DOHH2 (cell line): ENCODE measurements at regions not wholly inside any gene's neighbourhood (a gene's known extent, or its start where the extent isn't known, plus 50 kb on each side); places are given as distances from the start of the nearest gene placed in this dataset.
"Not testable (repeated sequence)": the region's sequence is repeated elsewhere in the genome, so short reads cannot be mapped to it uniquely, and the experiment has no call there.

Source experiments
- H3F3A ChIP-seq: fragments of 200-600 bp; sonication (generic), shearing (Covaris generic); 2 replicates; pipeline ENCODE4 v1.6.0; 2016; ENCODE audit warnings: antibody characterized with exemption, mild to moderate bottlenecking; ENCODE audit not compliant: control insufficient read depth, insufficient read depth
- H3K27ac ChIP-seq: fragments of 200-600 bp; sonication (generic); 2 replicates; pipeline ENCODE4 v1.5.1; 2014; ENCODE audit warnings: low read depth, mild to moderate bottlenecking, low read length, moderate library complexity
- H3K27me3 ChIP-seq: fragments of 200-600 bp; sonication (generic); 2 replicates; pipeline ENCODE4 v1.6.1; 2014; ENCODE audit warnings: mild to moderate bottlenecking, low read length, mixed read lengths; ENCODE audit not compliant: control insufficient read depth
- H3K36me3 ChIP-seq: fragments of 200-600 bp; sonication (generic); 2 replicates; pipeline ENCODE4 v1.6.1; 2014; ENCODE audit warnings: mild to moderate bottlenecking, low read length, moderate library complexity, mixed read lengths; ENCODE audit not compliant: control insufficient read depth
- H3K4me1 ChIP-seq: fragments of 200-600 bp; sonication (generic); 2 replicates; pipeline ENCODE4 v1.6.1; 2014; ENCODE audit warnings: mild to moderate bottlenecking, low read length, mixed read lengths; ENCODE audit not compliant: control insufficient read depth
- H3K4me2 ChIP-seq: fragments of 200-600 bp; sonication (generic); 2 replicates; pipeline ENCODE4 v1.6.0; 2014; ENCODE audit warnings: mild to moderate bottlenecking, low read length, moderate library complexity
- H3K4me3 ChIP-seq: fragments of 200-600 bp; sonication (generic); 2 replicates; pipeline ENCODE4 v1.5.1; 2014; ENCODE audit warnings: mild to moderate bottlenecking, low read length, mixed read lengths
- H3K79me2 ChIP-seq: fragments of 200-600 bp; sonication (generic); 2 replicates; pipeline ENCODE4 v1.6.1; 2014; ENCODE audit warnings: mild to moderate bottlenecking, low read length, mixed read lengths; ENCODE audit not compliant: control insufficient read depth
- H3K9me2 ChIP-seq: fragments of 200-600 bp; sonication (generic); replicated peaks from 2 replicates; pipeline ENCODE4 v1.6.1; 2014; ENCODE audit warnings: mild to moderate bottlenecking, low read length, mixed read lengths; ENCODE audit not compliant: control insufficient read depth
- H3K9me3 ChIP-seq: fragments of 200-600 bp; sonication (generic); 2 replicates; pipeline ENCODE4 v1.6.1; 2014; ENCODE audit warnings: antibody characterized with exemption, low read length, mixed read lengths; ENCODE audit not compliant: control insufficient read depth, insufficient read depth
- H4K20me1 ChIP-seq: fragments of 200-600 bp; sonication (generic); 2 replicates; pipeline ENCODE4 v1.6.0; 2014; ENCODE audit warnings: low read depth, mild to moderate bottlenecking, antibody characterized with exemption, low read length, moderate library complexity; ENCODE audit not compliant: control insufficient read depth, insufficient read depth

GRCh38 chr2:95764966-95765365 lies 173.2 kb downstream of the TRIM43 start:
- not testable (repeated sequence) for H3K79me2 ChIP-seq, H3K9me3 ChIP-seq, H3K9me2 ChIP-seq, H3K4me1 ChIP-seq, H3F3A ChIP-seq, H4K20me1 ChIP-seq, H3K27me3 ChIP-seq, H3K4me3 ChIP-seq, H3K27ac ChIP-seq, H3K36me3 ChIP-seq, H3K4me2 ChIP-seq

GRCh38 chr2:95765925-95766910 lies 174.4 kb downstream of the TRIM43 start:
- not testable (repeated sequence) for H3K9me2 ChIP-seq, H3K9me3 ChIP-seq, H3K4me3 ChIP-seq, H3K4me2 ChIP-seq, H3K27ac ChIP-seq, H3K79me2 ChIP-seq, H3K4me1 ChIP-seq, H4K20me1 ChIP-seq, H3K36me3 ChIP-seq, H3K27me3 ChIP-seq, H3F3A ChIP-seq

GRCh38 chr2:95767531-95767930 lies 175.7 kb downstream of the TRIM43 start:
- H3F3A ChIP-seq, H3K4me2 ChIP-seq, H4K20me1 ChIP-seq: not testable (repeated sequence)

GRCh38 chr2:95767950-95768349 lies 176.1 kb downstream of the TRIM43 start:
- H3K4me1 ChIP-seq, H3K36me3 ChIP-seq, H3K9me3 ChIP-seq, H3K9me2 ChIP-seq, H3K79me2 ChIP-seq, H3K4me2 ChIP-seq, H4K20me1 ChIP-seq, H3F3A ChIP-seq, H3K4me3 ChIP-seq, H3K27me3 ChIP-seq, H3K27ac ChIP-seq: not testable (repeated sequence)

More at GRCh38 chr2:95767531-95767930, 175.7 kb downstream of the TRIM43 start:
- not testable (repeated sequence) for H3K27ac ChIP-seq, H3K79me2 ChIP-seq, H3K9me2 ChIP-seq, H3K4me3 ChIP-seq, H3K27me3 ChIP-seq, H3K4me1 ChIP-seq, H3K36me3 ChIP-seq, H3K9me3 ChIP-seq

GRCh38 chr2:95769256-95769655 lies 177.5 kb downstream of the TRIM43 start:
- not testable (repeated sequence) for H3K27me3 ChIP-seq, H3K4me1 ChIP-seq, H3K9me3 ChIP-seq, H3K79me2 ChIP-seq, H3K4me2 ChIP-seq, H4K20me1 ChIP-seq, H3K27ac ChIP-seq, H3F3A ChIP-seq, H3K4me3 ChIP-seq, H3K36me3 ChIP-seq, H3K9me2 ChIP-seq

- not testable (repeated sequence) for H4K20me1 ChIP-seq, H3K4me1 ChIP-seq, H3K36me3 ChIP-seq, H3K27ac ChIP-seq, H3K79me2 ChIP-seq, H3K27me3 ChIP-seq, H3K9me2 ChIP-seq, H3K4me2 ChIP-seq, H3K4me3 ChIP-seq, H3F3A ChIP-seq, H3K9me3 ChIP-seq
Observed at GRCh38 chr2:95770726-95771125, 178.9 kb downstream of the TRIM43 start.

- not testable (repeated sequence) for H3F3A ChIP-seq, H3K9me3 ChIP-seq, H3K4me3 ChIP-seq, H4K20me1 ChIP-seq, H3K4me2 ChIP-seq, H3K9me2 ChIP-seq, H3K36me3 ChIP-seq, H3K27ac ChIP-seq, H3K79me2 ChIP-seq, H3K27me3 ChIP-seq, H3K4me1 ChIP-seq
Observed at GRCh38 chr2:95774322-95775192, 182.8 kb downstream of the TRIM43 start.

GRCh38 chr2:95775193-95775531 lies 183.4 kb downstream of the TRIM43 start:
- H3K4me1 ChIP-seq, H3K27ac ChIP-seq, H4K20me1 ChIP-seq, H3K4me3 ChIP-seq, H3K79me2 ChIP-seq, H3K36me3 ChIP-seq, H3K9me3 ChIP-seq, H3K9me2 ChIP-seq, H3K4me2 ChIP-seq, H3K27me3 ChIP-seq, H3F3A ChIP-seq: not testable (repeated sequence)
